PFSK-1 (cell line): ENCODE measurements at regions not wholly inside any gene's neighbourhood (a gene's known extent, or its start where the extent isn't known, plus 50 kb on each side); places are given as distances from the start of the nearest gene placed in this dataset.

Experiments
- FOXP2 ChIP-seq: optimal IDR thresholded peaks from 2 replicates; pipeline ENCODE3; 2011; ENCODE audit warnings: borderline replicate concordance, control low read depth, inconsistent platforms; ENCODE audit not compliant: insufficient read depth; ENCODE audit errors: extremely low read length, extremely low read depth
- POLR2AphosphoS5 ChIP-seq: IDR thresholded peaks from 2 replicates; pipeline ENCODE4 v1.6.1; 2012; ENCODE audit warnings: low read depth, mild to moderate bottlenecking, control low read depth, low read length, moderate library complexity
- REST ChIP-seq, 2 experiments: IDR thresholded peaks; 2 replicates each; pipeline versions ENCODE4 v1.6.1 to v1.8.0; 2011 to 2012; ENCODE audit warnings: low read depth in 2 of 2, low read length in 2 of 2, control low read depth in 1 of 2, inconsistent platforms in 1 of 2, mild to moderate bottlenecking in 1 of 2, moderate library complexity in 1 of 2; ENCODE audit not compliant: insufficient read depth in 1 of 2
- SIN3A ChIP-seq: IDR thresholded peaks from 2 replicates; pipeline ENCODE4 v1.6.1; 2012; ENCODE audit warnings: mild to moderate bottlenecking, low read length, moderate library complexity, borderline replicate concordance; ENCODE audit not compliant: insufficient read depth
- TAF1 ChIP-seq: IDR thresholded peaks from 2 replicates; pipeline ENCODE4 v1.6.1; 2012; ENCODE audit warnings: low read length, control low read depth, borderline replicate concordance; ENCODE audit not compliant: insufficient read depth

GRCh38 chr15:62966294-62967078 is 76.1 kb upstream of the TPM1 start:
- TF ChIP-seq POLR2AphosphoS5 (no peak), TAF1 (no peak)

- TF ChIP-seq TAF1 (no peak), POLR2AphosphoS5 (no peak), REST (IDR thresholded peaks at IDR 0.05; ENCODE audit: insufficient read depth in 1 of 2, low read depth in 2 of 2, low read length in 2 of 2) (no peak), FOXP2 (no peak), SIN3A (no peak)
Observed at GRCh38 chr15:62968699-62969098, 73.8 kb upstream of the TPM1 start.

- TF ChIP-seq FOXP2 (no peak), REST (IDR thresholded peaks at IDR 0.05; ENCODE audit: insufficient read depth in 1 of 2, low read depth in 2 of 2, low read length in 2 of 2) (no peak), SIN3A (no peak), TAF1 (no peak), POLR2AphosphoS5 (no peak)
Observed at GRCh38 chr15:62969442-62970089, 73.0 kb upstream of the TPM1 start.

DNA sequence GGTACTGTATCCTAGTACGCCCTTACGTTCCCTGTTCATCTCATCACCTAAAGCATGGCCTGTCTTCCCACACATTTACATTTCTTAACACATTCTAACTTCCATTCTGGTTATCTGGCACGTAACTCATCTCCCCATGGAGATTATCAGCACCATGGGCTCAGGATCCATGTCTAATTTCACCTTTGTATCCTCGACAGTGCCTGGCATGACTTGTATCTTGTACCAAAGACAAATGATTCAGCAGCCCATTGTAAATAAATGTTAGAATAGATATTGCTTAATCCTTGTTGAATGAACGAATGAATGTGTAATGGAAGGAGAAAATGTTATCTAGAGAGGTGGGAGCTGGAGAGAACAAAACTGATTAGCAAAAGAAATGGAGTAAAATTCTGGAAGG is 69.7 kb upstream of the TPM1 start:
- TF ChIP-seq FOXP2 = no peak
- no peak for TF ChIP-seq TAF1
- no peak for TF ChIP-seq REST (IDR thresholded peaks at IDR 0.05; ENCODE audit: insufficient read depth in 1 of 2, low read depth in 2 of 2, low read length in 2 of 2)
- TF ChIP-seq SIN3A = no peak
- no peak for TF ChIP-seq POLR2AphosphoS5

GRCh38 chr15:62975515-62975914 is 67.0 kb upstream of the TPM1 start:
- TF ChIP-seq TAF1 (no peak), REST (IDR thresholded peaks at IDR 0.05; ENCODE audit: insufficient read depth in 1 of 2, low read depth in 2 of 2, low read length in 2 of 2) (no peak), POLR2AphosphoS5 (no peak), FOXP2 (no peak), SIN3A (no peak)
